ENCODE measurements at regions not wholly inside any gene's neighbourhood (a gene's known extent, or its start where the extent isn't known, plus 50 kb on each side); places are given as distances from the start of the nearest gene placed in this dataset.

DNA sequence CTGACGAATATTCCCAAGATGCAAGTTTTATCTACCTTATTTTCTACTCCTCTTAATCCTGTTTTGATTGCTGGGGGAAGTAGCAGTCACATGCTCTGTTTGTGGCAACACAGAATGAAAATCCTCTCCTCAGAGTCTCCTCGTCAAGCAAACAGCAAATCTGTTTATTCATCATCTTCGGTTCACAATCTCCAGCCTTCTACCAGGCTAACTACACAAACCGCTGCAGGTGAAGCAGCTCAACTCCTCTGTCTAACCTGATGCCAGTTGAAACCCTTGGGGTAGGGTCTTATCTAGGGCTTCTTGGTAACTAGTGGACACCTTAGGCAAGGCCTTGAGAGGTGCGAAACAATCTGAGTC lies 91.0 kb downstream of the SIPA1L2 start:
- Histone ChIP-seq H3K4me1 (ENCODE audit: insufficient read depth, low read length) (no peaks in the 10 kb centered on the region), H3K36me3 (ENCODE audit: insufficient read depth, low read length) (no peaks in the 10 kb centered on the region), H3K27me3 (ENCODE audit: control insufficient read depth in 1 of 2, insufficient read depth in 2 of 2, low read length in 2 of 2) (no peaks in the 10 kb centered on the region), H3K27ac (ENCODE audit: low read depth in 1 of 2, low read length in 2 of 2) (no peak overlapping the region), H3K9me3 (ENCODE audit: control insufficient read depth in 1 of 2, insufficient read depth in 1 of 2, low read length in 2 of 2) (no peaks in the 10 kb centered on the region), H3K4me3 (ENCODE audit: low read length) (no peak overlapping the region)
- intact Hi-C loops (cut with DNase I, micrococcal nuclease), result no loop called here
- H3K4me3 Mint-ChIP-seq, result no peak overlapping the region
- TF ChIP-seq CTCF (IDR thresholded peaks at IDR 0.05), result no peak
- no peaks in the 10 kb centered on the region for H3K4me1 Mint-ChIP-seq (ENCODE audit: low read depth)
- ChIA-PET CTCF (no interaction called here), POLR2A (no interaction called here)
- no peaks in the 10 kb centered on the region for H3K36me3 Mint-ChIP-seq (ENCODE audit: low read depth)
- H3K27ac Mint-ChIP-seq, result no peak overlapping the region
- no peaks in the 10 kb centered on the region for H3K27me3 Mint-ChIP-seq
- H3K9me3 Mint-ChIP-seq, result no peaks in the 10 kb centered on the region
- no peak for DNase-seq
- ATAC-seq (ENCODE audit: poor library complexity), result no peak

DNA sequence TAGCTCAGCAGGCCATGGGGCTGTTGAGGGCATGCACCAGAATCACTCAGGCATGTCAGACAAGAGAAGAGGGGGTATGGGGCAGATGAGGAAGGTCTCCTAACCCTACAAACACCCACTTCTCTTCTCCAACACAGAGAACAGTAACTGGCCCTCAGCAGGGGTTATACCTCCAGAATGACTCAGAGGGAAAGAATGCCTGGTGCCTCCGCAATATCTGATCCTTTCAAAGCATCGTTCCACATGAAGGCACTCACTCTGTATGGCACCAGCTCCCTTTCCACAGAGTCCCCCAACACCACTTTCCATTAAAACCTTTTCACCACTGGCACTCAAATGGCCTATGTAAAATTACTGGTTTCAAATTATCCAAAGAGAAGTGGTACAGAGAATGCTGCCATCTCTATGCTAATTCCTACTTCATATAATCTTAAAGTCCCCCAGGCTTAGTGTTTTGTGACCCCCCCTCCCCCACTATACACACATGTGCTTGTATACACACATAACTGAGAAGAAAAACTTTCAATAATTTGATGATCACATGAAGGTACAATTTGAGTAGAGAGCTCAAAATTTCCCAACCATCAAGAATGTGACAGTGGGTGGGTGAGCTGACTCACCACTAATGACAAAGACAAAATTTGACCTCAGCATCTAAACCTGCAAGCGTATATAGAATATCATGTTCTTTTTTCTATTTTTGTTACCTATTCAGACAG lies 91.5 kb downstream of the SIPA1L2 start:
- POLR2A ChIA-PET, result no interaction called here
- CTCF ChIA-PET, result no interaction called here

DNA sequence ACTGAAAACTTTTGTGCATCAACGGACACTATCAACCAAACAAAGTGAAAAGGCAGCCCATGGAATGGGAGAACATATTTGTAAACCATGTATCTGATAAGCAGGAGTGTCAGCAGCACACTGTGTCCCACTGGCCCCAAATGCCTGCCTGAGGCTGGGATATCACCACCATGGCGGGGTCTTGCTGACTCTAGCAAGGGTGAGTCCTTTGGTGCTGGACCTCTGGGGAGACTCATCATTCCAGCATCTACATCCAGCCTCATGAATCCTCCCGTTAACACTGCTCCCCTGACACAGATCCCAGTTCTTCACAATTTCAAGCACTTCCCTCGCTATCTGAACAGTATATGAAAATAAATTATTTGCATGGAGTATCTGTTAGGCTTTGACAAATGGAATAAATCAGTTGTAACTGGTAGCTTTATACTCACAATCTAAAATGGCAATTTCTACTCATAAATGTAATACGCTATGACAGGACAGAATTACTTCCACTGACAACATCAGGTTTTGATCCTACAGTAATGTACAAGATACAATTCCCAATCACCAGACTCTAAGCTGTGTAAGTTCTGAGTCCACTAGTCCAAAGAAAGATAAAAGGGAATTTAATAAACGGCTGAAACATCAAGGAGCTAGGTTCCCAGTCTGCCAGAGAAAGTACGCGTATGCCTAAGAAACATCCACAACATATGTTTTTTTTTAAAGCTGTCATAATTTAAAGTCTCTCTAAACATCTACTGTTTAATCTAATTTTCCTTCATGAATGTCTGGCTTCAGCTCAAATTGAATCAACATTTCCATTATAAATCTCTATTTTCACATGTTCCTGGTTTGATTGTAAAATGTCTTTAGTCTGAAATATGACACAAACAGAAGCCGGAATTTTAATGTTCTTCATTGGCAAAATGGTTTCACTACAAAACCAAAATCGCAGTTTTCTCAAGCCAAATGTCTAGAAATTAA lies 95.1 kb downstream of the SIPA1L2 start:
- no peaks in the 10 kb centered on the region for H3K9me3 ChIP-seq (ENCODE audit: control insufficient read depth in 1 of 2, insufficient read depth in 1 of 2, low read length in 2 of 2)
- CTCF ChIA-PET, result no interaction called here
- Mint-ChIP-seq H3K36me3 (ENCODE audit: low read depth) (no peaks in the 10 kb centered on the region), H3K4me3 (no peak overlapping the region), H3K4me1 (ENCODE audit: low read depth) (no peaks in the 10 kb centered on the region), H3K27ac (no peak overlapping the region), H3K9me3 (no peaks in the 10 kb centered on the region), H3K27me3 (no peaks in the 10 kb centered on the region)
- TF ChIP-seq CTCF (IDR thresholded peaks at IDR 0.05), result no peak
- no peak overlapping the region for H3K27ac ChIP-seq (ENCODE audit: low read depth in 1 of 2, low read length in 2 of 2)
- intact Hi-C loops (cut with DNase I, micrococcal nuclease), result no loop called here
- POLR2A ChIA-PET, result no interaction called here
- ATAC-seq (ENCODE audit: poor library complexity) (no peak), DNase-seq (no peak)
- H3K4me1 ChIP-seq (ENCODE audit: insufficient read depth, low read length), result peaks cover 2% of the 10 kb centered on the region
- H3K27me3 ChIP-seq (ENCODE audit: control insufficient read depth in 1 of 2, insufficient read depth in 2 of 2, low read length in 2 of 2), result no peaks in the 10 kb centered on the region
- no peak overlapping the region for H3K4me3 ChIP-seq (ENCODE audit: low read length)
- H3K36me3 ChIP-seq (ENCODE audit: insufficient read depth, low read length), result no peaks in the 10 kb centered on the region

More for the DNA sequence above, 91.5 kb downstream of the SIPA1L2 start:
- DNase-seq (no peak), ATAC-seq (ENCODE audit: poor library complexity) (no peak)
- Mint-ChIP-seq H3K27me3 (no peaks in the 10 kb centered on the region), H3K36me3 (ENCODE audit: low read depth) (no peaks in the 10 kb centered on the region), H3K4me3 (no peak overlapping the region), H3K9me3 (no peaks in the 10 kb centered on the region), H3K27ac (no peak overlapping the region), H3K4me1 (ENCODE audit: low read depth) (no peaks in the 10 kb centered on the region)
- no peak for TF ChIP-seq CTCF (IDR thresholded peaks at IDR 0.05)
- no peaks in the 10 kb centered on the region for H3K36me3 ChIP-seq (ENCODE audit: insufficient read depth, low read length)
- no peaks in the 10 kb centered on the region for H3K27me3 ChIP-seq (ENCODE audit: control insufficient read depth in 1 of 2, insufficient read depth in 2 of 2, low read length in 2 of 2)
- H3K27ac ChIP-seq (ENCODE audit: low read depth in 1 of 2, low read length in 2 of 2), result no peak overlapping the region
- no peak overlapping the region for H3K4me3 ChIP-seq (ENCODE audit: low read length)
- no peaks in the 10 kb centered on the region for H3K9me3 ChIP-seq (ENCODE audit: control insufficient read depth in 1 of 2, insufficient read depth in 1 of 2, low read length in 2 of 2)
- intact Hi-C loops (cut with DNase I, micrococcal nuclease), result no loop called here
- H3K4me1 ChIP-seq (ENCODE audit: insufficient read depth, low read length), result no peaks in the 10 kb centered on the region
